ENCODE measurements at regions not wholly inside any gene's neighbourhood (a gene's known extent, or its start where the extent isn't known, plus 50 kb on each side); places are given as distances from the start of the nearest gene placed in this dataset.
A peak's percentile ranks its signal among the peaks of the same experiment; 100 is the strongest.

GRCh38 chr11:126113515-126113957 is 50.9 kb upstream of the CDON start:
- Mint-ChIP-seq H3K36me3 (ENCODE audit: insufficient read depth, unreplicated experiment) (no peaks in the 10 kb centered on the region), H3K4me1 (ENCODE audit: low read depth, unreplicated experiment) (peaks cover 22% of the 10 kb centered on the region), H3K27ac (ENCODE audit: unreplicated experiment) (no peak overlapping the region), H3K9me3 (ENCODE audit: low read depth, unreplicated experiment) (no peaks in the 10 kb centered on the region), H3K27me3 (ENCODE audit: unreplicated experiment) (no peaks in the 10 kb centered on the region), H3K4me3 (ENCODE audit: low read depth, unreplicated experiment) (no peak overlapping the region)
- BruUV-seq (replicated peaks): no TSS peak
- CTCF ChIA-PET: interaction anchor here (0.8 to 1.5 kb wide), 4 partner anchors 9 to 52 kb away, joined by 3 to 7 read pairs (median 3); no protein-coding TSS in a partner anchor
- TF ChIP-seq CTCF (IDR thresholded peaks at IDR 0.05; ENCODE audit: unreplicated experiment): no peak
- DNase-seq: peak; percentile 83
- intact Hi-C loops (cut with micrococcal nuclease; ENCODE audit: unreplicated experiment): loop anchor here (5.0 kb wide), 1 partner anchor 41 kb away; no protein-coding TSS in a partner anchor

DNA sequence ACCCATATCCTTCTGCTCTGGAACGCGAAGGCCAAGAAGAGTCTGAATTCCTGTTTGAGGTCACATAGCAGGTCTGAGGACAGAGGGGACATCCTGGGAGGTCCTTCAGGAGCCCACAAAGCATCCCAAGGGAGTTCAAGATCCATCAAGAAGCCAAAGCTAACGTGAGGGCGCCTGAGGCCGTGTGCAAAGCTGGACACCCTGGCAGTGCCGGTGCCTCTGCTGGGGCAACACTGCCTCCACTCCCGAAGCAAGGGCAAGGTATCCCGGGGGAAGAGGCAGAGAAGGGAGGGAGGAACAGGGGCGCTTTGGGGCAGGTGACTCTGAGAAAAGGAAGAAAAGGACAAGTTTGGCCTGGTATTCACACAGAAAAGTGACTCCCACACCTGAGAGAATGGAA is 50.3 kb upstream of the CDON start:
- H3K4me1 Mint-ChIP-seq (ENCODE audit: low read depth, unreplicated experiment): peaks cover 22% of the 10 kb centered on the region
- no TSS peak for BruUV-seq (replicated peaks)
- no peaks in the 10 kb centered on the region for H3K9me3 Mint-ChIP-seq (ENCODE audit: low read depth, unreplicated experiment)
- no peak for TF ChIP-seq CTCF (IDR thresholded peaks at IDR 0.05; ENCODE audit: unreplicated experiment)
- no peak overlapping the region for H3K4me3 Mint-ChIP-seq (ENCODE audit: low read depth, unreplicated experiment)
- H3K36me3 Mint-ChIP-seq (ENCODE audit: insufficient read depth, unreplicated experiment): no peaks in the 10 kb centered on the region
- no peaks in the 10 kb centered on the region for H3K27me3 Mint-ChIP-seq (ENCODE audit: unreplicated experiment)
- no peak overlapping the region for H3K27ac Mint-ChIP-seq (ENCODE audit: unreplicated experiment)
- no peak for DNase-seq
- intact Hi-C loops (cut with micrococcal nuclease; ENCODE audit: unreplicated experiment): loop anchor here (5.0 kb wide), 1 partner anchor 41 kb away; no protein-coding TSS in a partner anchor
- CTCF ChIA-PET: interaction anchor here (0.8 kb wide), 2 partner anchors 8 to 21 kb away, joined by 3 read pairs; no protein-coding TSS in a partner anchor

DNA sequence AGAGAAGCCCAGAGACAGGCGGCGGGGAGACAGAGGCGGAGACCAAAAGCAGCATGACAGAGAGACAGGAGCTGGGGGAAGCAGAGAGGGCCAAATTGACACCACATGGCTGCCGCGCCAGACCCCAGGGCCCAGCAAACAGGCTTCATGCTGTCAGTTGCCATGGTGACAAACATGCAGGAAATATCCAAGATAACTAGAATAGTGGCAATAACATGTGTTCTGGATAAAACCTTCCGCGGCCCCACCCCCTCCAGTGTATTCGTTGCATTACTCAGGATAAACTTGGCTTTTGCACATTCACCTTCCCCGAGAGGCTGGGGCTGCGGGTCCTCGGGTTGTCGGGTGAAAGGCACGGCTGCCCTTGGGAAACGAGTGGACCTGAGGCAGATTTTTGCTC is 49.9 kb upstream of the CDON start:
- no peak for DNase-seq
- TF ChIP-seq CTCF (IDR thresholded peaks at IDR 0.05; ENCODE audit: unreplicated experiment): no peak
- Mint-ChIP-seq H3K4me1 (ENCODE audit: low read depth, unreplicated experiment) (peaks cover 22% of the 10 kb centered on the region), H3K4me3 (ENCODE audit: low read depth, unreplicated experiment) (no peak overlapping the region), H3K9me3 (ENCODE audit: low read depth, unreplicated experiment) (no peaks in the 10 kb centered on the region), H3K27me3 (ENCODE audit: unreplicated experiment) (no peaks in the 10 kb centered on the region), H3K36me3 (ENCODE audit: insufficient read depth, unreplicated experiment) (no peaks in the 10 kb centered on the region), H3K27ac (ENCODE audit: unreplicated experiment) (no peak overlapping the region)
- BruUV-seq (replicated peaks): no TSS peak
- CTCF ChIA-PET: no interaction called here
- intact Hi-C loops (cut with micrococcal nuclease; ENCODE audit: unreplicated experiment): loop anchor here (5.0 kb wide), 1 partner anchor 40 kb away; no protein-coding TSS in a partner anchor

Measured in Calu3 (cell line).